H9 (cell line): ENCODE measurements at regions not wholly inside any gene's neighbourhood (a gene's known extent, or its start where the extent isn't known, plus 50 kb on each side); places are given as distances from the start of the nearest gene placed in this dataset.
"Not testable (repeated sequence)": the region's sequence is repeated elsewhere in the genome, so short reads cannot be mapped to it uniquely, and the experiment has no call there.

Experiments
- DNase-seq: peaks from one replicate; pipeline ENCODE4 v3.0.0-alpha.2; 2017
- H2AFZ ChIP-seq: one replicate; pipeline ENCODE4 v1.6.1; 2013; ENCODE audit warnings: mild to moderate bottlenecking, low read length, control low read depth, moderate library complexity
- H2AK5ac ChIP-seq: 2 replicates; pipeline ENCODE4 v1.6.1; 2013; ENCODE audit warnings: low read length, control low read depth, mixed read lengths; ENCODE audit not compliant: insufficient read length
- H2BK120ac ChIP-seq: one replicate; pipeline ENCODE4 v1.6.1; 2013; ENCODE audit warnings: low read depth, mild to moderate bottlenecking, low read length, control low read depth, inconsistent platforms; ENCODE audit not compliant: poor library complexity, severe bottlenecking
- H2BK12ac ChIP-seq: 2 replicates; pipeline ENCODE4 v1.6.1; 2013; ENCODE audit warnings: low read length, control low read depth, mixed read lengths, low read depth; ENCODE audit not compliant: insufficient read length
- H2BK15ac ChIP-seq: 2 replicates; pipeline ENCODE4 v1.6.1; 2013; ENCODE audit warnings: low read depth, low read length, control low read depth
- H2BK20ac ChIP-seq: one replicate; pipeline ENCODE4 v1.6.1; 2013; ENCODE audit warnings: low read depth, mild to moderate bottlenecking, low read length, control low read depth, inconsistent platforms; ENCODE audit not compliant: poor library complexity, severe bottlenecking
- H2BK5ac ChIP-seq: 2 replicates; pipeline ENCODE4 v1.6.1; 2013; ENCODE audit warnings: low read length, control low read depth, mixed read lengths; ENCODE audit not compliant: insufficient read length
- H3K14ac ChIP-seq: 2 replicates; pipeline ENCODE4 v1.6.1; 2013; ENCODE audit warnings: low read length, control low read depth; ENCODE audit not compliant: insufficient read depth
- H3K18ac ChIP-seq: 2 replicates; pipeline ENCODE4 v1.6.1; 2013; ENCODE audit warnings: low read depth, mild to moderate bottlenecking, mixed read lengths, low read length, control low read depth; ENCODE audit not compliant: insufficient read length
- H3K23ac ChIP-seq: 2 replicates; pipeline ENCODE4 v1.6.1; 2013; ENCODE audit warnings: low read length, control low read depth, mixed read lengths, low read depth; ENCODE audit not compliant: insufficient read length
- H3K23me2 ChIP-seq: 2 replicates; pipeline ENCODE4 v1.6.1; 2013; ENCODE audit warnings: low read depth, mild to moderate bottlenecking, mixed read lengths, low read length, control low read depth; ENCODE audit not compliant: insufficient read length, poor library complexity, severe bottlenecking
- H3K27ac ChIP-seq: 2 replicates; pipeline ENCODE4 v1.5.1; 2013; ENCODE audit warnings: low read length, control low read depth, mixed read lengths, low read depth; ENCODE audit not compliant: insufficient read length
- H3K27me3 ChIP-seq: 2 replicates; pipeline ENCODE4 v1.6.1; 2013; ENCODE audit warnings: low read length, control low read depth, inconsistent platforms; ENCODE audit not compliant: insufficient read depth
- H3K4ac ChIP-seq: 2 replicates; pipeline ENCODE4 v1.6.1; 2013; ENCODE audit warnings: low read depth, mild to moderate bottlenecking, control low read depth, inconsistent platforms, low read length, moderate library complexity
- H3K4me1 ChIP-seq: 2 replicates; pipeline ENCODE4 v1.6.1; 2013; ENCODE audit warnings: low read length, control low read depth, inconsistent platforms; ENCODE audit not compliant: insufficient read depth
- H3K4me2 ChIP-seq: 2 replicates; pipeline ENCODE4 v1.6.1; 2013; ENCODE audit warnings: low read length, control low read depth, mixed read lengths; ENCODE audit not compliant: insufficient read length, insufficient read depth
- H3K56ac ChIP-seq: 2 replicates; pipeline ENCODE4 v1.6.1; 2013; ENCODE audit warnings: low read depth, mild to moderate bottlenecking, mixed read lengths, low read length, control low read depth; ENCODE audit not compliant: insufficient read length
- H3K79me1 ChIP-seq: 2 replicates; pipeline ENCODE4 v1.6.1; 2013; ENCODE audit warnings: low read depth, mild to moderate bottlenecking, moderate library complexity, low read length, control low read depth, inconsistent platforms; ENCODE audit not compliant: insufficient read depth, poor library complexity, severe bottlenecking
- H3K79me2 ChIP-seq: 2 replicates; pipeline ENCODE4 v1.6.1; 2013; ENCODE audit warnings: low read length, control low read depth, inconsistent platforms; ENCODE audit not compliant: insufficient read depth
- H3K9ac ChIP-seq: 2 replicates; pipeline ENCODE4 v1.6.1; 2013; ENCODE audit warnings: low read length, control low read depth, mixed read lengths; ENCODE audit not compliant: insufficient read length; ENCODE audit errors: extremely low read depth
- H3K9me3 ChIP-seq: one replicate; pipeline ENCODE4 v1.6.1; 2013; ENCODE audit warnings: low read depth, low read length, inconsistent platforms; ENCODE audit not compliant: control insufficient read depth
- H3T11ph ChIP-seq: one replicate; pipeline ENCODE4 v1.6.1; 2013; ENCODE audit warnings: mild to moderate bottlenecking, low read length, control low read depth, inconsistent platforms
- H4K20me1 ChIP-seq: one replicate; pipeline ENCODE4 v1.6.1; 2013; ENCODE audit not compliant: control insufficient read depth, insufficient read length, insufficient read depth
- H4K5ac ChIP-seq: 2 replicates; pipeline ENCODE4 v1.6.1; 2013; ENCODE audit warnings: low read depth, mild to moderate bottlenecking, mixed read lengths, low read length, control low read depth; ENCODE audit not compliant: insufficient read length
- H4K8ac ChIP-seq: replicated peaks from 2 replicates; pipeline ENCODE4 v1.6.1; 2013; ENCODE audit warnings: low read length, control low read depth, mixed read lengths, low read depth; ENCODE audit not compliant: insufficient read length
- H4K91ac ChIP-seq: 2 replicates; pipeline ENCODE4 v1.6.1; 2013; ENCODE audit warnings: low read depth, mild to moderate bottlenecking, moderate library complexity, mixed read lengths, low read length, control low read depth; ENCODE audit not compliant: insufficient read length
- H3K27ac Mint-ChIP-seq, 3 experiments: 2 replicates in 2 of 3; 3 replicates in 1 of 3; pipeline ENCODE4 v1.8.0; 2020 to 2021; ENCODE audit warnings: mixed read lengths in 3 of 3, mild to moderate bottlenecking in 1 of 3, moderate library complexity in 1 of 3
- H3K27me3 Mint-ChIP-seq: 2 replicates; pipeline ENCODE4 v1.8.0; 2021; ENCODE audit warnings: low read depth, mild to moderate bottlenecking, moderate library complexity, mixed read lengths
- H3K36me3 Mint-ChIP-seq, 3 experiments: 2 replicates in 2 of 3; 3 replicates in 1 of 3; pipeline ENCODE4 v1.8.0; 2020 to 2021; ENCODE audit warnings: low read depth in 3 of 3, mixed read lengths in 3 of 3; ENCODE audit not compliant: insufficient read depth in 1 of 3
- H3K4me1 Mint-ChIP-seq, 2 experiments: 2 replicates each; pipeline ENCODE4 v1.8.0; 2020; ENCODE audit warnings: mixed read lengths in 2 of 2
- H3K4me3 Mint-ChIP-seq, 2 experiments: 2 replicates in 1 of 2; 3 replicates in 1 of 2; pipeline ENCODE4 v1.8.0; 2020 to 2021; ENCODE audit warnings: mild to moderate bottlenecking in 2 of 2, mixed read lengths in 2 of 2, moderate library complexity in 1 of 2
- H3K9me3 Mint-ChIP-seq, 2 experiments: 2 replicates in 1 of 2; 3 replicates in 1 of 2; pipeline ENCODE4 v1.8.0; 2020; ENCODE audit warnings: mild to moderate bottlenecking in 2 of 2, mixed read lengths in 2 of 2, moderate library complexity in 1 of 2
- WGBS: extraction: QIAGEN DNeasy Blood & Tissue Kit; methylation state at CpG from one replicate; pipeline ENCODE4 v1.1.7; 2013; ENCODE audit warnings: missing lambda C conversion rate, low lambda C conversion rate, mixed read lengths; ENCODE audit not compliant: insufficient read length; ENCODE audit errors: extremely low coverage; 5-methylcytosine and 5-hydroxymethylcytosine counted together

- H3K9me3 ChIP-seq, H3K36me3 Mint-ChIP-seq, H4K8ac ChIP-seq, H4K5ac ChIP-seq, H2AFZ ChIP-seq, H3K27me3 Mint-ChIP-seq, H3K4ac ChIP-seq, H2BK15ac ChIP-seq, H2BK120ac ChIP-seq, H2BK12ac ChIP-seq, H2AK5ac ChIP-seq, H2BK20ac ChIP-seq, H3K14ac ChIP-seq, H2BK5ac ChIP-seq, H3K23ac ChIP-seq, H3K9me3 Mint-ChIP-seq, H3K27me3 ChIP-seq, H3T11ph ChIP-seq, H3K4me2 ChIP-seq, H4K91ac ChIP-seq, H3K18ac ChIP-seq, H3K9ac ChIP-seq, DNase-seq, H4K20me1 ChIP-seq, H3K4me1 ChIP-seq, H3K79me1 ChIP-seq, H3K79me2 ChIP-seq, H3K4me3 Mint-ChIP-seq, H3K27ac Mint-ChIP-seq, H3K27ac ChIP-seq, H3K56ac ChIP-seq, H3K23me2 ChIP-seq: not testable (repeated sequence)
- WGBS, result no CpG with 5 or more reads among the region's 13 CpGs
- peaks cover 11 to 21% of the 10 kb centered on the region in 2 experiments for H3K4me1 Mint-ChIP-seq
These were observed 151.1 kb downstream of the NPIPB11 start for GRCh38 chr16:29255496-29255796.
